NK-92 treated with Interleukin-12 subunit alpha and Interleukin-12 subunit beta, amount 100 ng/mL, for 24 hours (cell line): ENCODE measurements at regions not wholly inside any gene's neighbourhood (a gene's known extent, or its start where the extent isn't known, plus 50 kb on each side); places are given as distances from the start of the nearest gene placed in this dataset.

ENCODE experiments used
- DNase-seq: peaks from one replicate; lab custom pipeline; 2025; lab: John Stamatoyannopoulos, UW

DNA sequence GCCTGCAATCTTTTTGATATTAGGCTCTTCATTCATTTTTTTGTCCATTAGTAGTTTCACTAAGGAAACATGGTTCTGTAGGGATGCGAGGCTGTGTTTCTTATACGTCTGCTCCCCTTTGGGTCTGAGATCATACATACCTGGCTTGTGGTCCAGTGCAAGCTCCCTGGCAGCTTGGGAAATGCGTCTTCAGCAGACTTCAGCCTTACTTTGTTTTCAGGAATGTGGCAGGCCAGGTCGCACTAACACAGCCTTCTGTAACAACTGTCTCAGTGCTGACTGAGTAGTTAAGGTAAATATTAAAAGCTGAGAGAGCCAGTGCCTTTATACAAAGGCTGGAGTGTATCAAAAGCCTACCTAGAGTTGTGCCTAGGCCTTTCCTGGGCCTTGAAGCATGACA lies 970.5 kb upstream of the EEF2KMT start:
- DNase-seq, result no peak

DNA sequence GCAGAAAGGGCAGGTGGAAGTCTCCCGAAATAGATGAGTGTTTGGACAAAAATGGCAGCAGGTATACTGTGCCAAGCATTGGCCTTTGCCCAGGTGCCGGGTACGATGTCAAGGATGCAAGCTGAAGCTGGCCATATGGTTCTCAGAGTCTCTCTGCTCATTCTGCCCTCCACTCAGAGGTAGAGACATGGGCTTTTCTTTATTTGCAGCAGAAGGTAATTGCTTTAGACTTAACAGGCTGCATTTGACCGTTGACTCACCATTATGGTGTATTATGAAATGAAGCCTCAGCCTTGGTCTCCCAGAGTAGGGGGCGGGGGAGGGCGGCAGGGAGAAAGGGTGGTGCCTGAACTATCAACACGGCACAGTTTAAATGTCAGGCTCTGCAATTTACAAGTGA lies 969.1 kb upstream of the EEF2KMT start:
- DNase-seq, result no peak

DNA sequence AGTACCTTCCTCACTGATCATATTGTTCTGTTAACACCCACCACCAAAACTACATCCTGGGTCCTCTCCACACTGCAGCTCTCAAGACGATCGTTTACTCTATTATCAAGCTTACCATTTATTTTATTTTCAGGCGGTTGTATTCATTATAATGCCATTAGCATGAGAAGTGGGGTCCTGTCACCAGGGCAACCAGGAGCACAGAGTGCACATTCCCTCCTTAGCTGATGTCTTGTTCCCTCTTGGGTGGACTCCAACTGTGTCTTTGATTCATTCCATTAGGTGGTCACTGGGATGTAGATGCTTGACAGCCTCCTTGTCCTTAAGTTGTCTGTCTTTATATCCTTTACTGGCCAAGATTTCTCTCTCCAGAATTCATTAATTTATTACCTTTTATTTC lies 965.9 kb upstream of the EEF2KMT start:
- DNase-seq, result no peak

DNA sequence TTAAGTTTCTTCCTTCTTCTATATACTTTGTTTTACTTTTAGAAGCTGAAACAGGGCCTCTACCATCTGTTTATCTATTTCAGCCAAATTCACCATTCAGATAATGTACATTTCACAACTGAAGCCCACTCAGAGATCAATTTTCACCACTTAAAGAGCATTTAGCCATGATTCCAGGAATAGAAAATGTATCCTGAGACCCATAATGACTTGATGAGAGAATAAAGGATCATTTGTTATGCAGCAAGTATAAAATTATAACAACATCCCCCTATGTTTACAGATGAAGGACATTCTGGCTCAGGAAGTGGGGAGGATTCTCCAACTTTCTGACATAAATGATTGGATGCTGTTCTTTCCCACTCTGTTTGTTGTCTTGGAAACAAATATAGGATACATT lies 962.1 kb upstream of the EEF2KMT start:
- no peak for DNase-seq

DNA sequence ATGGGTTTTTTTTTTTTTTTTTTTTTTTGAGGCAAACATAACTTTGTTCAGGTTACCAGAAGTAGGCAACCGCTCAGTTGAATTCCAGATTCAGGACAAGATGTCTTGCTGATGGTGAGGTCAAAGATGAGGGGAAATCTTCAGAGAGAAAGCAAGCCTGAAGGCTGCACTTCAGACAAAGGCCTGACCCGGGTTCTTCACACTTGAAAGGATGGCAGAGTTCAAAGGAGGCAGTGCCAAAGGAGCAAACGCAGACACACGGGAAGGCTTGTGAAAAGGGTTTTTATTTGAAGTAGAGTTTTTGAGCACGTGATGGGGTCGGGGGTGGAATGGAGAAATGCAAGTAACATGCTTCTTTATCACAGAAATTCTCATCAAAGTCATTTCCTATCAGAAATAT lies 960.2 kb upstream of the EEF2KMT start:
- no peak for DNase-seq

DNA sequence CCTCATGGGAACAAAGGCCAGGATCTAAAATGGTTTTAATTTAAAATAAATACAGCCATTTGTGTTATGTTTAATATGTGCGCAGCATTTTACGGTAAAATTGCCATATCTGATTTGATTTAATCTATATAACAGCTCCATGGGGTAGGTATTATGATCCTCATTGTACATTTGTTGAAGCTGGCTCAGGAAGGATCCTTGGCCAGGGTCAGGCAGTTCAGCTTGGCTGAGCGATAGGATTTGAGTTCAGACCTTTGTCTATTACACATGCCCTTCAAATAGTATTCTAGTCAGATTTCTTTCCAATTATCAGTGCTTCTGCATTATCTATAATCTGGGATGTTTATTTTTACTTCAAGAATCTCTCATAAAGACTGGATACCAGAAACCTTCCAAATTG lies 950.4 kb upstream of the EEF2KMT start:
- DNase-seq, result no peak

DNA sequence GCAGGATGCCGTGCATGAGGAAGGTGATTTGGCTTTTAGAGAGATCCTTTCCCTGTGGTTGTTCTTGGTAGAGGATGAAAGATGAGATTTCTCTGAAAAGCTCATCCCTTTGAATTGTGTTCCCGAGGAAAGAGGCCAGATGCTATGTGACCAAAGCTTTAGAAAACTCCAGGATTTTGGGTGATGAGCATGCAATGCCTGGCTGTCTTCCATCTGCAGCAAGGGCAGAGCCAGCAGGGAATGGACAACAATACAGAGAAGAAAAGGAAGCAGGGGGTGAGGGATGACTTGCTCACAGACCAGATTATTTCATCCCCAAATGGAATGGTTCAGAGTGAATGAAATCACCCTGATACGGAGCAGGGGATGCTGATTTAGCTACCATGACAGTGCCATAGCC lies 949.7 kb upstream of the EEF2KMT start:
- no peak for DNase-seq

DNA sequence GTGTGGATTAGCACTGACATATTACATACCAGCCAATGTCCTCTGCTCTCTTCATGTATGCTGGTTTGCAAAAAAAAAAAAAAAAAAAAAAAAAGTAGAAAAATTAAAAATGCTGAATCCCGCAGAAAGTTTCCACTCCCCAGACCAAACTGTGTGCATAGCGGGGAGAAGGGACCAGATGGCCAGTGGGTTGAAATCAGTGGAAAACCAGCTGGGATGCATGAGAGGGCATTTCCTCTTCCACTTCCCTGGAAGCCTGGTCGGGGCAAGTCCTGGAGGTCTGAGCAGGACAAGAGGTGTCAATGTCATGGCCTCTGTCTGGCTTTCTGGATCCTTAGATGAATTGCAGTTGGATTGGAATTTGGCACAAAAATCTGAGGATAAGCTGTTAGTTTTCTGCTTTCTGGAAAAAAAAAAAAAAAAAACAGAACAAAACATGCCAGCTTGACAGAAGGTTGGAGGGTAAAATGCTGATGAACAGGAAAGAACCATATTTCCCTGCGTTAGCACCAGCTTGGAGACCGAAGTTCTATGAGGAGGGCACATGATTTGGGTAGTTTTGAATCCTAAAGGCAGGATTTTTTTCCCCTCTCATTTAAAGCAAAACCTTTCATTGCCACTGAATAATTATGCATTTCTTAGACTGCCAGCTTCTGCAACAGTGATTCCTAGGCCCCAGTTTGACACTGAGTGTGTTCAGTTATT lies 941.5 kb upstream of the EEF2KMT start:
- DNase-seq, result no peak

DNA sequence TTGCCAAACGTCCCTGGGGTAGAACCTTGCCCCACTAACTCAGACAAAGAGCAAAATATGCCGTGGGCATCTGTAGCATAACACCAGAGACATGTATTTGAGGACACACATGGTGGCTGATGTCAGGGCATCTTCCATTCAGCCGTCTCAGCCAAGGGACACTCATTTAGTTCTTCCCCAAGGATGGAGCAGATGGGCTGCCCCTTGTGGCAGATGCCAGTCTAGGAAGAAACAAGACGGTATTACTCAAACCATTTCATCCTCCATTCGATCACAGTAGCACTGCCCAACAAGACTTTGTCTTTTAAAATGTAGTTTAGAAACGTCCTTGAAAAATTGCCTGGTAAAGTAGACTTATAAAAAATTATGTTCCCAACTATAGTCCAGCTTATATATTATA lies 937.6 kb upstream of the EEF2KMT start:
- DNase-seq, result no peak

DNA sequence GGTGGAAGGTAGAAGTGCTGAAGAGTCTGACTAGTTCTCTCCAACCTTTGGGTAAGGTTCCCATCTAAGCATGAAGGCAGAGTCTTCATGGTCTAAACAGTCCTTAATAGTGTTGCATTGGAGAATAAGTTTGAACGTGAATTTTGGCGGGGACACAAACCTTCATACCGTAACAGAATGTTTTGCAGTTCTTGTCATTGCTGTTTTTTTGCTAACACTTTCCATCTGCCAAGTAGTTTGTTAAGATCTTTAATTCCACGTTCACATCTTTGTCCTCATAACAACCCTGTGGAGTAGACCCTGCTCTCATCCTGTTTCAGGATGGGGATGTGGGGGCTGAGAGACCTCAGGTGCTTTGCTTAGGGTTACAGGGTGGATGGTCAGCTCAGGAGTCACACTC lies 936.9 kb upstream of the EEF2KMT start:
- DNase-seq, result no peak

DNA sequence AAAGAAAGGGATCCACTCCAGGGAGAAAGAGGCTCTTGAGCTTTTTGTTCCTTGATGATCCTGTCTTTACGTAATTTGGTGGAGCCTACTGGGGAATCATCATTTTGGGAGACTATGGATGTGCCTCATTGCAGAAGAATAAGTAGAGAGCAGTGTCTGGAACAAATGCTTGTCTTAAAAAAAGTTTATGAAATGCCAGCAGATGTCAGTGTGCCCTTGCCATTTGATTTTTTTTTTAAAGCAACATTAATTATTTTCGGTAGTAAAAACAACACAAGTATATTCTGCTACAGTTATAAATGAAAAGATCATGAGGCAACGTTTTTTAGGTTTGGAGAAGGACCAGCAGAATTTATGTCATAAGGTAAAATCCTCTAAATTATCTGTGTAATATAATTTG lies 934.8 kb upstream of the EEF2KMT start:
- DNase-seq, result no peak

DNA sequence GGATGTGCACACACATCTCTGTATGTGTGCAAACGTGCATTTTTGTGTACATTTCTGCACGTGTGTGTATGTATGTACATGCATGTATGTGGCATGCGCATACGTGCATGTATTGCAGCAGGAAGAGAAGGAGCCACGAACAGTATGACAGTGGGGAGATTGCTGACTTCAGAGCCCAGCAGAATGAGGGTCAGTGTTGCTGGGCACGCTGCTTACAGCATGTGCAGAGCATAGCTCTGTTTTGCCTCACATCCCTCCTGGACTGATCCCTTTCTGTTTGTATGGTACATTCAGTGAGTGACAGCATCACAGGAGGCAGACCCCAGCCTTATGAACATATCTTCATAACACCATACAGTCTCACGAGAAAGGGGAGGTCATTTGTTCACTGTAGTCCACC lies 934.0 kb upstream of the EEF2KMT start:
- no peak for DNase-seq

DNA sequence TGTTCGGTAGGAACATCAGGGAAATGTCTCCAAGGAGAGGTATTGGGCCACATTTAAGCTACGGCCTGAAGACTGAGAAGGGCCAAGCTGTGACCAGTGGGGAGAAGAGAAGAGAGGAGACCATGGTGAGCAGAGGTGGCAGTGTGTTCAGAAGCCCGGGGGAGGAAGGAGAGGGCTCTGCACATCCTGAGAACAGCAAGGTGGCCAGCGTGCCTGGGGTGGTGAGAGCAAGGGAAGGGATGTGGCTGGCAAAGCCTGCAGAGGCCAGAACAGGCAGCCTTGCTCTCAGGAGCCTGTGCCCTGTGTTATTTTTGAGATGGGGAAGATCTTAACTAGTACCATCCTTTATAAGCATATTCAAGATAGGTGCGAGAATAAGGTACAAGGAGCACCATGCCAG lies 933.5 kb upstream of the EEF2KMT start:
- DNase-seq, result no peak

DNA sequence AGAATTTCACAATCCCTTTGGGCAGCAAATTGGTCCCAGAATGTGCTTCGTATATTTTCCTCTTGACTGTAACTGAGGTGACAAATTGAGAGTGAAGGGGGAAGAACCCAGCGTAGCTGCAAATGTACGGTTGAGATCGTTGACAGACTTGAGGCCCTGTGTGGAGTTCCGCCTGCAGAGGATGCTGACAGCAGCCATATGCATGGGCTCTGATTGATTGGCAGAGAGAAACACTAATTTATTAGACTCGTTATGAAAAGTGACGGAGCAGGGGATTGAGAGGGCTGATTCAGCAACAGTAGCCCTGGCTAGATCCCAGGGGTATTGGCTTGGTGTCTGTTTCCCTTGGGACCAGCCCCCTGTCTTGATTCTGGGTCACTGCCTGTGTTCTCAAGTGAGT lies 930.1 kb upstream of the EEF2KMT start:
- DNase-seq, result no peak

DNA sequence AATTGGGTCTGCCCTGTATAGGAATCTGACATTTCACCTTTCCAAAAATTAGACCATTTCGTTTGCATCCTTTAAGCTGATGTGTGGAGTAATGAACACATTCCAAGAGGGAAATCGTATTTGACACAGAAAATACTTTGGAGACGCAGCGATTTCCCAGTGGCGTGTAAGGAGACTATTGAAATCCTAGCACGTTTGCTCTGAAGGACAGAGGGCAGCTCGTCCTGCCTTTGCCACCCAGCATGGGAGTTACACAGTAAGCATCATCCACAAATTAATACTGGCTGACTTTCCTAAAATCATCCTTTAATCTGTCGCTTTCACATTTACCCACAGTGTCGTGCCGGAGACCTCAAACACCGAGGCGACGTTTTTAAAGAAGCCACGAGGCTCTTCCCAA lies 925.9 kb upstream of the EEF2KMT start:
- no peak for DNase-seq

DNA sequence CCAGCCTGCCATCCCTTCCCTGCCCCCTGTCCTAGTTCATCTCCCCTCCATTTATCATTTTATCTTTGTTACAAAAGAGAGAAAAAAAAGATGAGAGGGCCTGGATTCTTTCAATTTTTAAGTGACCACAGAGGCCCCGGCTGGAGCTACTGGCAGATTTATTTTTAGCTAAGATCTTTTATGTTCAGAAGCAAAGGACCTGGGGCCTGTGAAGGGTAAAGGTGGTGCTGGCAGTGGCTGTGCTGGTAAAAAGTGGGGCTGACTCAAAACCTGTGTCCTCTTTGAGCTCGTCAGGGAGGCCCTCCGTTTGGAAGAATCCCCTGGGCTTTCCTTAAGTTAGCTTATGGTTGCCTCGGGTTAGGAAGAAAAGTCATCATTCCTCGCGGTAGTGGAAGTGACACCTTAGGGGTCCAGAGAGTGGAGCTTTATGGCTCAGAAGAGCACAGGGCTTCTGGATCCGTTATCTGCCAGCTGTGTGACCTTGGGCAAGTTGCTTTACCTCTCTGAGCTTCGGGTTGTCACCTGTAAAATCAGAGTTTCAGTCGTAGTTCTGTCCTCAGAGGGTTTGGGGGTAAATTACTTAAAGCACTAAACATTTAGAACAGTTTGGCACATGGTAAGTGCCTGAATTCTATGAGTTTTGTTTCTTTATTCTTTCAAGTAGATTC lies 923.8 kb upstream of the EEF2KMT start:
- no peak for DNase-seq

DNA sequence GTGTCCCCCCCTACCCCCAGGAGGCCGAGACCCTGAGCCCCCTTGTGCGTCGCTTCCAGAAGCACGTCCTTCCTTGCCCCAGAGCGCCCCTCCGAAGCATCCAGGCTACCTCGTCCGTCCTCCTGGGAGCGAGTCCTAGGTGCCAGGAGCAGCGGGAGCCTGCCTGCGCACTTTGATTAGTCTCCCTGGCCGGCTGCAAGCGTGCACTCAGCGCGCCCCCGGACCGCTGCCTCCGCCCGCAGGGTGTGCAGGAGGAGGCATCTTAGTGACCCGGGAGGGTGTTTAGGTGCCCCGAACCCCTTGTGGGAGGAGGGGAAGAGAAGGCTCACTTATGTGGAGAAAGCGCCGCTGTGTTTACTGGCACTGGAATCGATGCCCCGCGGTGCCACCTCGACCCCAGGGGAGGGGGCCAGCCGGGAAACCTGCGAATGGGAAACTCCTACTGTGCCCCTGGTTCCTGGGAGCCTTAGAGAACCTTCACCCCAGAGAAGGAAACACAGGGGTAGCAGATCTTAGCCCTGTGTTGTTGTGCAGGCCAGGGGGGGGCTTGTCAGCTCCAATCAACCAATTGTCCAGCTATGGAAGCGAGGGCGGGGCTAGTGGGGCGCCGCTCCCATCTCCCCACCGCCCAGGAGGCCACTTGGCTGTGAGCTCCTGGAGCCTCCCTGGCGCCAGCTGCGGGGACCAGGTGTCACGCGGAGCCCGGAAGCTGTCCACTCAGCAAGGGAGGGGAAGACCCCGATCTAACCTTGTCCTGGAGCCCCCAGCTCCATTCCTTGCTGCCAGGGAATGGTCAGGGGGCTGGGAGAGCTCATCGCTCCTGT lies 922.8 kb upstream of the EEF2KMT start:
- no peak for DNase-seq

DNA sequence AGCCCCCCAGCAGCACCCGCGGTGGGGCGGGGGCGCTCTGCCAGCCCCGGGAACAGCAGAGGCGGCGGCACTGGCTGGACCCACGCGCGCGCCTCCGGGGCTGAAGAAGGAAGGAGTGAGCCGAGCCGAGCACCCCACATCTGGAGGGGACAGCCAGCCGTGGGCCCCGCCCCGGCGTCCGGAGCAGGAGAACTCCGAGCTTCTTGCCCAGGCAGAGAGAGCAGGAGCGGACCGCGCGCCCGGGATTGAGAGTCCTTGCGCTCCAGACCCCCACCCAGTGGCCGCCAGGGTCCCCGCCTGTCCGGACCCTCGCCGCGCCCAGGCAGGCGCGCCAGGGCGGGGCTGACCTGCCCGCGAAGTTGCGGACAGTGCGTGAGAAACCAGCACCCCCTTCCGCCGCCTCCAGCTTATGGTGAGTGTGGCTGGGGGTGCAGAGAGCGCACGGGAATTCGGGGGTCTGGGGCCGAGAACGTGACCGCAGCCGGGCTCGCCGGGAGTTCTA lies 921.9 kb upstream of the EEF2KMT start:
- DNase-seq, result no peak

DNA sequence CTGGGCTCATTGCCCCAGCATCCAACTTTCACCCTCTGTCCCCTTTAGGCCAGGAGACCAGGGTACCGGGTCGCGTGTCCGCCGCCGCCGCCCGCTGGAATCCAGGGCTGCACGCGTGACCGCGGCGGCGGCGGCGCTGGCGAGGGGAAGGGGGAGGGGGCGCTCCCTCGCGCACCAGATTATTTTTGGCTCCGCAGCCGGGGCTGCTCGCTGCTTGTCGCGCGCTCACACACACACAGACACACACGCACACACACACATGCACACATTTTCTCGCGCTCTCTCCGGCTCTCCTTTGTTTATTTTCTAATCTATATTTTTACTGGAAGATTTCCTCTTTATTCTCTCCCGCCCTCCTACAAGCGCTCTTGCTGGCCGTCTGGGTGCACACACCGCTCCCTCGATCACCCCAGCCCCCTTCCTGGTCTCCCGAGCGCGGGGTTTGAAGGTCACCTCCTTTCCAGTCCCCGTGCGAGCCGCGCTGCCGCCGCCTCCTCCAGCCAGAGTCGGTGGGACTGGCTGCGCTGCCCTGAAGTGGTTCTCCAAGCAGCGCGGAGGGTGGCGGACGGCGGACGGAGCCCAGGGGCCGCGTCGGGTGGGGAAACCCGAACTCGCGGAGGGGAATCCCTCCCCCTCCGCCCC lies 921.4 kb upstream of the EEF2KMT start:
- no peak for DNase-seq

DNA sequence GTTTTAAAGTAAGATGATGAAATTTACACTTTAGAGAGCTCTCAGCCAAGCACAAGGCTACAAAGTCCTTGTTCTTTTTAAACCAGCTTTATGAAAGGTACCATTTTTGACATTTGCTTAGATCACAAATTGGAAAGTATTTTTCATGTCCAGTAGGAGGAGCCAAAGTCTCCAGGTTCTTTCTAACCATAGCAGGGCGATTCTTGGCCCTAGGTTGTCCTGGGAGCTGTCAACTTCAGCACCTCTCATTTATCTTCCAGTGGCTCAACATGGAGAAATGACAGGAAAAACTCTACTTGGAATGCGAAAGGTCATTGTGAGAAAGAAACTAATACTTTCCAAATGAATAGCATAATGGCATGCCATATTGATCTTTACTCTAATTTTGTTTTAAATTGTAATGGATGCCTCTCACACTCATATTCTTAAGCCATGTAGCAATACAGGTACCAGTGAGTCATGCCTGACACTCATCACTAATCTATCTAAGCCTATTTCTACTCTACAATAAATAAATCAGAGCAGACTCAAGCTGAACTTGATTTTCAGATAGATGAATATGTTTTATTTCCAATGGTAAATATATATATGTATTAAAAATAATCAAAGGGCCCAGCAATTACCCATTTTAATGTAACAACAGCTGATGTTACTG lies 919.1 kb upstream of the EEF2KMT start:
- no peak for DNase-seq

DNA sequence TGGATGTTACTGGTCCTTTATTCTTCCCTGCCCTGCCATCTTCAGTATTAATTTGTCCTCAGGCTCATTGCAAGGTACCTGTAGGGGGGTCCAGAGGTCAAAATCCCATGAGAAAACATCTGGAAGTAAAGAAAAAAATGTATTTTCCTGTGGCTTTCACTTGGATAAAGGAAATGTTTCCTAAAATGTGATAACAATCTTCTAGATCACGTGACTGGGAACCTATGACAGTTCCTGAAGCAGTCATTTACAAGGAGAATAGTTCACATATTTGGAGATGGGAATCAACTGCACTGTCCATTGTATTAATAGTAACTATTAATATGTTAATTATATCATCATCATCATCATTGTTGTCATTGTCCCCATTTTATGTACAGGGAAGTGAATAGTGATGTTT lies 915.1 kb upstream of the EEF2KMT start:
- no peak for DNase-seq

DNA sequence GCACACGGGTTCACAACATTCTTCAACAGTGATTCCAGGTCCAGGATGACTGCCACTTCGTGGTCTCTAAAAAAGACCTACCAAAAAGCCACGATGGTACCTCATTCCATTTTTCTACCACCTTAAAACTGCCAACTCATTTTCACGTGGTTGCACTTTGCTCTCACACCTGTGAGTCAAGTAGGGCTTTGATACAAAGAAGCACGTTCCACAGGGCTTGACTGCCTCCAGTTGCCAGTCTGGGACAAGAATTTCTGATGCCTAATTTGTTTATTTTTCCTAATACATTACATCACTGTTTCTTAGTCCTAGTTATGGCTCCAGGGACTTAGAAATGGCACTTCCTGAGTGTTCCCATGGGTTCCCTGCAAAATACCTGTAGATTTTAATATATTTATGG lies 911.6 kb upstream of the EEF2KMT start:
- no peak for DNase-seq
